HG03342 (cell line): ENCODE measurements at regions not wholly inside any gene's neighbourhood (a gene's known extent, or its start where the extent isn't known, plus 50 kb on each side); places are given as distances from the start of the nearest gene placed in this dataset.
"Not testable (repeated sequence)": the region's sequence is repeated elsewhere in the genome, so short reads cannot be mapped to it uniquely, and the experiment has no call there.

Experiments used
- ATAC-seq: cut with Tn5 transposase; IDR thresholded peaks from one replicate; pipeline ENCODE4 v1.9.1; 2021; ENCODE audit warnings: mild to moderate bottlenecking, moderate library complexity; ENCODE audit not compliant: unreplicated experiment

DNA sequence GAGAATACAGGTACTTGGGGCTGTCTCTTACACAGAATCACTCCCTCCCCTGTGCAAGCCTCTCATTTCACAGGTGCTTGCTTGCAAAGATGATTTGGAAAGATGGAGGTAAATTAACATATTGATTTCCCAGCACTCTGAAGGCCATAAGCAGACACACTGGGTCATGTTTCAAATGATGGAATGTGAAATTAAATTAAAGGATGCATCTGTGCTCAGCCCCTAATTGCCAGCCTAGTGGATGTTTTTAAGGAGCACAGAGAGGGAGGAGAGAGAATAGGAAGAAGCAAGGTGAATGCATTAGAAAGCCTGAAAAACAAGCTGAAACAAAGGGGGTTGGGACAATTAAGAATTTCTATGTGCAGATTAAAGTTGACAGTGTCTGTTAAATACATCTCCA, 96.1 kb upstream of the GRIP1 start:
- no peak for ATAC-seq

- no peak for ATAC-seq
Measured at GRCh38 chr12:66775871-66776270, 97.0 kb upstream of the GRIP1 start.

DNA sequence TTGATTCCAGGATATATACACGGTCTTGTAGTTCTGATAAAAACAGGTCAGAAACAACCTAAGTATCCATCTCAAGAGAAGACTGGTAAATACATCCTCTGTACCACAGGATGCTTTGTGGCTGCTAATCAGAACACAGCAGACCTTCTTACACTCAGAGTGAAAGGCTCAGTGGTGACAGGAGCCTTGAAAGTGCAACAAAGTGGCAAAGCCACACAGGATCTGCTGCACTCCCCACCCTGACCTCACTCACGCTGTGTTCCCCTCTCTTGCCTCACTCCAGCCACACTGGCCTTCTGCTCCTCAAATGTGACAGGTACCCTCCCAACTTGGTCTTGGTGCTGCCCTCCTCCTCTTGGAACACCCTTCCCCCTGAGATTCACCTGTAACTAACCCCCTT, 98.1 kb upstream of the GRIP1 start:
- peak; percentile 88 for ATAC-seq

DNA sequence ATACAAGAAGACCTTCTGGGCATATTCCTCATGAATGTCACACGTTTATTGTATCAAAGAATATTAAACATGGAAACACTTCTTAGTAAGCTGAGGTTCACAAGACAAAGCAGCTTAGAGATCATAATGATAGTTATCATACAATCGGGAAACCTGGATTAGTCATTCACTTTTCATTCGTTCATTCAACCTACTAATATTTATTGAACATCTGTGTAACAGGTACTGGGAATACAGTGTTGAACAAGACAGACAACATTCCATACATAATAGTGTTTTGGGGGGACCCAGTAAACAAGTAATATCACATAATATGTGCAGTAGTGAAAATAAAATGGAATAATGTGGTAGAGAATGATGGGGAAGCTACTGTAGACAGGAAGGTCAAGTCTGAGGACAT, 100.6 kb upstream of the GRIP1 start:
- ATAC-seq, result no peak

GRCh38 chr12:66786531-66787308, 107.8 kb upstream of the GRIP1 start:
- ATAC-seq, result no peak

DNA sequence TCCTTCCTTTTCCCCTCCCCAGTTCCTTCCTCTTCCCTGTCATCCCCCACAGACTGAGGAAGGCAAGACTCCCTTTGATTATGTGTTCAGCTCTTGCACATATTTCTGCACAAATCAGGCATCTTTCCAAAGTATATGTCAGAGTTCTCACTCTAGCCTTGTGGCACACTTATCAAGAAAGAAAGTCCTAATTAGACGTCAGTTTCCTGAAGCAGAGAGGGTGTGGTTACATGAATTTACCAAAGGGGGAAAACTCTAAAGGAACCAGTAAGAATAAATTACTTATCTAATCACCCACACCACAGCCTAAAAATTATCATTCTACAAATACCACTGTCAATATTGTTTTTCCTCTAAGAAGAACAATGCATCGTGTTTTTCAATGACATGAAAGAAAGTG, 120.7 kb upstream of the GRIP1 start:
- ATAC-seq, result no peak

- ATAC-seq, result no peak
Measured at GRCh38 chr12:66800046-66800445, 121.2 kb upstream of the GRIP1 start.

- ATAC-seq, result no peak
Measured at GRCh38 chr12:66803930-66804329, 125.1 kb upstream of the GRIP1 start.

- no peak for ATAC-seq
Measured at GRCh38 chr12:66804563-66804974, 125.7 kb upstream of the GRIP1 start.

GRCh38 chr12:66808606-66809005, 129.7 kb upstream of the GRIP1 start:
- ATAC-seq, result no peak

DNA sequence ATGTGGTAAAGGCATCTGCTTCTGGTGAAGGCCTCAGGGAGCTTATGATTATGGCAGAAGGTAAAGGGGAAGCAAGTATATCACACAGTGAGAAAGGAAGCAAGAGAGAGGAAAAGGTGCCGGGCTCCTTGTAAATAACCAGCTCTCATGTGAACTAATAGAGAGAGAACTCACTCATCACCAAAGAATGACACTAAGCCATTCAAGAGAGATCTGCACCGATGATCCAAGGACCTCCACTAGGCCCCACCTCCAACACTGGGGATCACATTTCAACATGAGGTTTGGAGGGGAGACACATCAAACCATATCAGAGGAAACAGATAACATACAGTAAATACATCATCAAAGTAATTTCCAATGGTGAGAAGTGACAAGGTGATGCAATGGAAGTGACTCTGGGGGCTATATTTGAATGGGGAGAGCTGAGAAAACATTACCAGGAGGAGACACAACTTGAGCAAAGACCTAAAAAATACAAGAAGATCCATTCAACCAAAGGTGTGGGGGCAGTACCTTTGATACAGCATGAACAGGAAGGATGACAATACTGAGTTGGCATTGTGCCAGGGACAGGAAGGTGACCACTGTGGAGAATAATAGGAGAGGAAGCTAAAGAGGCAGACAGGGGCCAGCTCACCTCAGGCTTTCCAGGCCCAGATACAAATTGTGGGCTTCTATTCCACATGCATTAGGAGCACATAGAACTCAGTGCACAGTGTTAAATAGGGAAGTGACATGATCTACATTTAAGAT, 134.4 kb upstream of the GRIP1 start:
- ATAC-seq, result no peak

GRCh38 chr12:66819587-66819986, 140.7 kb upstream of the GRIP1 start:
- ATAC-seq, result no peak

- no peak for ATAC-seq
Measured at GRCh38 chr12:66822961-66823360, 144.1 kb upstream of the GRIP1 start.

DNA sequence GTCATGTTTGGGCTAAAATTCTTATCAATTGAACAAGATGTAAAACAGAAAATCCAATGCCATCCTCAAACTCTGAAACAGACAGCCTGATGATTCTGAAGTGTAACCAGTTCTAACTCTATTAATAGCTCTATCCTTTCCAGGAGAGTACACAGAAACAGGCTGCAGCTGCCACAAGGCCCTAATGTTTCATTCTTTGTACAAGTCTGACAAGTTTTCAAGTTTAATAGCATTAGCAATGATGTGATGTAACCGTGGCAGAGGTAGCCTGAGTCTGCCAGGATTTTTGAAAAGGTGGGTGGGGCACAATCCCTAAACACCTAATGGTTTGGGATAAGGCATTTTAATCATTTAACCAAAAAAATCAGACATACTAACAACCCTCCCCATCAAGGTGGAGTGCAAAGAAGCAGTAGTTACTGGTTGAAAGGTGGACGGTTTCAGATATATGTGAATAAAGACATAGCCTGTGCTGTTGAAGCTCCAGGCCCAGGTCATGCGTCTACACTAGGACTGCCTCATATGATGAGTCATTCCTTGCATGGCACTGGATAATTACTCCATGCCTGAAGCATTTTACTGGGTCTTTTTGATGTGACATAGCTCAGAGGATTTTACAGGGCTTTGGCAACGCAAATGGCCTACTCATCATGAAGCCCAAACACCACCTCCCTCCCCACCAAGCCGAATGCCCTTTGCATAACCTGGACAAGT, 145.1 kb upstream of the GRIP1 start:
- ATAC-seq, result no peak

GRCh38 chr12:66825921-66826320, 147.0 kb upstream of the GRIP1 start:
- not testable (repeated sequence) for ATAC-seq

DNA sequence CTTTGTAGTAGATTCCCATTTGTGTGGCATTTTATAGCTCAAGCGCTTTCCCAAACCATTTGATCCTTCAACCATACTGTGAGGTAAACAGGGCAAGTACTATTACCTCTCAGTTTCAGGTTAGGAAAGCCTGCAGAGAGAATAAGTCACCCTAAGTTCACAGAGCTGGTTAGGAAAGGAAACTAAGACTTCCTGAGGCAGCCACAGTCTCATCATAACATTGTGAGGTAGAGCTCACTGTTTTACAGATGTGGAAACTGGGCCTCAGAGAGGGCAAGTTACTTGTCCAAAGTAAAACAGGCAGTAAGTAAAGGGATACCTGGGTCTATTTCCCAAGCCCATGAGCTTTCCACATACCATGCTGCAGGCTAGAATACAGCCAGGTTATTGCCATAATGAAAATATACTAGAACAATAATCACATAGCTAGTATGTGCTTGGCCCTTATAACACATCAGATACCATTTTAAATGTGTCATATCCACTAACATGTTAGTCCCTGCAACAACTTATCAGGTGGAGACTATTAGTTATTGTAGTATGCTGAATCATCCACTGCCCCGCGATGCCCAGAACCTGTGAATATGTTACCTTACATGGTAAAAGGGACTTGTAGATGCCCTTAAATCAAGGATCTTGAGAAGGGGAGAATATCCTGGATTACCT, 150.9 kb upstream of the GRIP1 start:
- ATAC-seq, result no peak

DNA sequence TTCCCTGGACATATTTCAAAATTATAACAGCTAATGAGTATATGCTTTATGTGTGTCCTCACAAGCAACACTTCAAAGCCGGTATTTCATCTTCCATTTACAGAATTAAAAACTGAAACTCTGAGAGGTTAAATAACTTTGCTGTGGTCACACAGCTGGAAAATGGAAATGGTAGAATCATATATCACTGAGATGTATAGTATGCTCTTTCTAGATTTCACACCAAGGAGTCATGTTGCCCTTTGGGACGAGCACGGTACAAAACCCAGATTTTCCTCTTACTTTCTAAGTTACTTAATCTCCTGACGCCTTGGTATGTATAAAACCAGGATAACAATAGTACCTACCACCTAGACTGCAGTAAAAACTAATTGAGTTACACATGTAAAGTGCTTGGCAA, 152.6 kb upstream of the GRIP1 start:
- ATAC-seq, result no peak

- ATAC-seq, result no peak
Measured at GRCh38 chr12:66832997-66833396, 154.1 kb upstream of the GRIP1 start.

DNA sequence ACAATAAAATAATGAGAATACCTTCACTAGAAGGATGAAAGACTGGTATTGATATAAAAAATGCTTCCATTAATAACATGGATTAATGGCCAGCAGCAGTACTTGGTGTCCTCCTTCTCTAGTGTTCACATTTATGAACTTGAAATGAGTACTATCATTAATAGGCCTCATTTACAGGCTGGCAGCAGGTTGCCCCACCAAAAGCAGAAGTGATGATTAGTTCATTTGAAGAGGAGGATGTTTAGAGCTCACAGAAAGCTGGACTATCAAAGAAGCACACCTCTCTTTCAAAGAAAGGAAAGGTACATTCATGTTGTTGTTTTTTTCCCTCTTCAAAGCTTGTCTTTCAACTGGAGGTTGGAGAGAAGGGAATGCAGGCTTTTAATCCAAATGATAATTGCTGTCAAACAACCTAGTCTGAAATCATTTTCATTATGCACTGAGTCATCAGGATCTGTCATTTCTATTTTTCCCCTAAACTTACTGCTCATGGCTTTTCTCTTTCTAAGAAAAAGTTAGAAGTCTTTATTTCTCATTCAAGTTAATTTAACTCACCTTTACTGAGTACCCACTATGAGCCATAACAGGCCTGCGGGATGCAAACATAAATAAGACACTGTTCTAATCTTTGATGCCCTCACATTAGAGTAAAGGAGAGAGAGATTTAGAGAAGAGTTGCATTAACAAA, 157.9 kb upstream of the GRIP1 start:
- no peak for ATAC-seq

- no peak for ATAC-seq
Measured at GRCh38 chr12:66837311-66837627, 158.4 kb upstream of the GRIP1 start.

- ATAC-seq, result no peak
Measured at GRCh38 chr12:66838366-66838765, 159.5 kb upstream of the GRIP1 start.
